ENCODE measurements at regions not wholly inside any gene's neighbourhood (a gene's known extent, or its start where the extent isn't known, plus 50 kb on each side); places are given as distances from the start of the nearest gene placed in this dataset.

GRCh38 chr5:82910491-82910890 is 166.7 kb downstream of the TMEM167A start:
- H3K4me2 ChIP-seq = no peak overlapping the region
- DNase-seq (ENCODE audit: low read depth in 1 of 2, low spot score in 1 of 2) = no peak
- no peaks in the 10 kb centered on the region for H3K4me1 ChIP-seq
- WGBS (ENCODE audit: missing lambda C conversion rate) = 21% methylated on average over 2 of the region's 2 CpGs
- H3K4me3 ChIP-seq = no peak overlapping the region
- ATAC-seq = no peak
- H3K9me3 ChIP-seq = peaks cover 5% of the 10 kb centered on the region; the same call in 1 of the 3 replicates
- POLR2A ChIA-PET = no interaction called here
- no peak for TF ChIP-seq EHF (CRISPR knock-in tag; IDR thresholded peaks at IDR 0.05)
- no peak for TF ChIP-seq RAD21 (conservative IDR thresholded peaks at IDR 0.05 in 1 of 2, IDR thresholded peaks at IDR 0.05 in 1 of 2)
- TF ChIP-seq EP300 (IDR thresholded peaks at IDR 0.05) = no peak
- TF ChIP-seq, protein P1, sequence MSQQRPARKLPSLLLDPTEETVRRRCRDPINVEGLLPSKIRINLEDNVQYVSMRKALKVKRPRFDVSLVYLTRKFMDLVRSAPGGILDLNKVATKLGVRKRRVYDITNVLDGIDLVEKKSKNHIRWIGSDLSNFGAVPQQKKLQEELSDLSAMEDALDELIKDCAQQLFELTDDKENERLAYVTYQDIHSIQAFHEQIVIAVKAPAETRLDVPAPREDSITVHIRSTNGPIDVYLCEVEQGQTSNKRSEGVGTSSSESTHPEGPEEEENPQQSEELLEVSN (IDR thresholded peaks at IDR 0.05; ENCODE audit: borderline replicate concordance, low read depth) = no peak
- no peak for TF ChIP-seq TP53 (CRISPR knock-in tag; IDR thresholded peaks at IDR 0.05)
- no peak for TF ChIP-seq RARB (CRISPR knock-in tag; IDR thresholded peaks at IDR 0.05)
- no peak for FAIRE-seq
- H3K27ac ChIP-seq = no peak overlapping the region
- CTCF ChIA-PET = no interaction called here

DNA sequence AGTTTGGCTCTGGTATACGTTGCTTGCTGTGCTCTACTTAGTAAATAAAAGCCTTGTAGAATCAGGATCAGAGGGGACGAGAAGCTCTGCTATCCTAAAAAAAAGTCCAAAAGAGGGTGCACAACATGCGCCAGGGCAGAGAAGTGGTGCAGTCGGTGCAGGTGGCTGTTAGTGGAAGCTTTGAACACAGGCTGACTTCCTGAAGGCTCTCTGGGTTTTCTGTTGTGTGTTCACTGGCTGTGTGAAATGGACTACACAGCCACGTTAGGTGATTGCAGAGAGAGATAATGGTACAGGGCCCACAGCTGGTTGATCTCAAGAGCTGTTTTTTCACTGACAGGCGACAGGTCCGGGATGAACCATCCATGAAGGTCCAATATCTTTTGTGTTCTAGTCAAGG is 167.4 kb downstream of the TMEM167A start:
- FAIRE-seq (no peak), DNase-seq (ENCODE audit: low read depth in 1 of 2, low spot score in 1 of 2) (no peak), ATAC-seq (no peak)
- CTCF ChIA-PET = interaction anchor here (0.6 kb wide), 1 partner anchor 1127 kb away, joined by 3 read pairs; no protein-coding TSS in a partner anchor
- Histone ChIP-seq H3K4me1 (no peaks in the 10 kb centered on the region), H3K4me3 (no peak overlapping the region), H3K27ac (no peak overlapping the region), H3K9me3 (no peaks in the 10 kb centered on the region), H3K4me2 (no peak overlapping the region)
- POLR2A ChIA-PET = no interaction called here
- TF ChIP-seq FOXS1 (CRISPR knock-in tag; IDR thresholded peaks at IDR 0.05) (no peak), FOSB (CRISPR knock-in tag; IDR thresholded peaks at IDR 0.05) (no peak), HOXB13 (CRISPR knock-in tag; IDR thresholded peaks at IDR 0.05; ENCODE audit: low read depth) (no peak), NFE2L2 (conservative IDR thresholded peaks at IDR 0.05; ENCODE audit: low read length) (no peak), RARB (CRISPR knock-in tag; IDR thresholded peaks at IDR 0.05) (no peak), BCL3 (IDR thresholded peaks at IDR 0.05) (no peak), EHF (CRISPR knock-in tag; IDR thresholded peaks at IDR 0.05) (no peak), HEYL (CRISPR knock-in tag; IDR thresholded peaks at IDR 0.05) (no peak), POLR2AphosphoS2 (conservative IDR thresholded peaks at IDR 0.05; ENCODE audit: low read length) (no peak), RFX5 (IDR thresholded peaks at IDR 0.05) (no peak), EHMT2 (IDR thresholded peaks at IDR 0.05; ENCODE audit: low read depth) (no peak), NPAS2 (CRISPR knock-in tag; IDR thresholded peaks at IDR 0.05; ENCODE audit: borderline replicate concordance) (no peak)
- TF ChIP-seq, protein P1 (IDR thresholded peaks at IDR 0.05; ENCODE audit: borderline replicate concordance, low read depth) = no peak
- TF ChIP-seq, protein P2, sequence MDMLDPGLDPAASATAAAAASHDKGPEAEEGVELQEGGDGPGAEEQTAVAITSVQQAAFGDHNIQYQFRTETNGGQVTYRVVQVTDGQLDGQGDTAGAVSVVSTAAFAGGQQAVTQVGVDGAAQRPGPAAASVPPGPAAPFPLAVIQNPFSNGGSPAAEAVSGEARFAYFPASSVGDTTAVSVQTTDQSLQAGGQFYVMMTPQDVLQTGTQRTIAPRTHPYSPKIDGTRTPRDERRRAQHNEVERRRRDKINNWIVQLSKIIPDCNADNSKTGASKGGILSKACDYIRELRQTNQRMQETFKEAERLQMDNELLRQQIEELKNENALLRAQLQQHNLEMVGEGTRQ (IDR thresholded peaks at IDR 0.05) = no peak
- 47% methylated on average over 7 of the region's 7 CpGs for WGBS (ENCODE audit: missing lambda C conversion rate)

DNA sequence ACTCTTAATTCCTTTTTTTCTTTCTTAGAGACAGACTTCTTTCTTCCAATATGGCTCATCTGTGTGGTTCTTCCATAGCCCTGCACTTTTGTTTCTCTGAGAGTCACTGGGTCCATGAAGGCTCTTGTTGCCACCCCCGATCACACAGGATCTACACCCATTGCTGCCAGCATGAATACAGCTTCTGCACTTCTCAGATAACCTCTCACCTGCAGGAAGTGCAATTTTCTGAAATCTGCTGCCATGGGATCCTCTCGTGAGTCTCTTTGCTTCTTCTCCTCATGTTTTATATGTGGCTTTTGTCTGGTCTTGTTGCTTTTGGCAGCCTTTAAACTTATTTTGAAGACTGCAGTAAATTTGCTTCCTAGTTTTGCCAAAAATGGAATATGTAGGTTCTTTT is 171.2 kb downstream of the TMEM167A start:
- TF ChIP-seq, protein P3, sequence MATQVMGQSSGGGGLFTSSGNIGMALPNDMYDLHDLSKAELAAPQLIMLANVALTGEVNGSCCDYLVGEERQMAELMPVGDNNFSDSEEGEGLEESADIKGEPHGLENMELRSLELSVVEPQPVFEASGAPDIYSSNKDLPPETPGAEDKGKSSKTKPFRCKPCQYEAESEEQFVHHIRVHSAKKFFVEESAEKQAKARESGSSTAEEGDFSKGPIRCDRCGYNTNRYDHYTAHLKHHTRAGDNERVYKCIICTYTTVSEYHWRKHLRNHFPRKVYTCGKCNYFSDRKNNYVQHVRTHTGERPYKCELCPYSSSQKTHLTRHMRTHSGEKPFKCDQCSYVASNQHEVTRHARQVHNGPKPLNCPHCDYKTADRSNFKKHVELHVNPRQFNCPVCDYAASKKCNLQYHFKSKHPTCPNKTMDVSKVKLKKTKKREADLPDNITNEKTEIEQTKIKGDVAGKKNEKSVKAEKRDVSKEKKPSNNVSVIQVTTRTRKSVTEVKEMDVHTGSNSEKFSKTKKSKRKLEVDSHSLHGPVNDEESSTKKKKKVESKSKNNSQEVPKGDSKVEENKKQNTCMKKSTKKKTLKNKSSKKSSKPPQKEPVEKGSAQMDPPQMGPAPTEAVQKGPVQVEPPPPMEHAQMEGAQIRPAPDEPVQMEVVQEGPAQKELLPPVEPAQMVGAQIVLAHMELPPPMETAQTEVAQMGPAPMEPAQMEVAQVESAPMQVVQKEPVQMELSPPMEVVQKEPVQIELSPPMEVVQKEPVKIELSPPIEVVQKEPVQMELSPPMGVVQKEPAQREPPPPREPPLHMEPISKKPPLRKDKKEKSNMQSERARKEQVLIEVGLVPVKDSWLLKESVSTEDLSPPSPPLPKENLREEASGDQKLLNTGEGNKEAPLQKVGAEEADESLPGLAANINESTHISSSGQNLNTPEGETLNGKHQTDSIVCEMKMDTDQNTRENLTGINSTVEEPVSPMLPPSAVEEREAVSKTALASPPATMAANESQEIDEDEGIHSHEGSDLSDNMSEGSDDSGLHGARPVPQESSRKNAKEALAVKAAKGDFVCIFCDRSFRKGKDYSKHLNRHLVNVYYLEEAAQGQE (IDR thresholded peaks at IDR 0.05) = no peak
- TF ChIP-seq NR3C1 (IDR thresholded peaks at IDR 0.05) (no peak), FOXS1 (CRISPR knock-in tag; IDR thresholded peaks at IDR 0.05) (no peak), TP53 (CRISPR knock-in tag; IDR thresholded peaks at IDR 0.05) (no peak), HOXB5 (CRISPR knock-in tag; IDR thresholded peaks at IDR 0.05) (no peak)
- TF ChIP-seq, protein P2 (IDR thresholded peaks at IDR 0.05) = no peak
- FAIRE-seq (no peak), ATAC-seq (no peak), DNase-seq (ENCODE audit: low read depth in 1 of 2, low spot score in 1 of 2) (no peak)
- WGBS (ENCODE audit: missing lambda C conversion rate) = 42% methylated on average over 2 of the region's 2 CpGs
- Histone ChIP-seq H3K27ac (no peak overlapping the region), H3K4me2 (no peak overlapping the region), H3K9me3 (peaks cover 11% of the 10 kb centered on the region; the same call in 2 of the 3 replicates), H3K4me1 (no peaks in the 10 kb centered on the region), H3K4me3 (no peak overlapping the region)
- CTCF ChIA-PET = no interaction called here
- POLR2A ChIA-PET = no interaction called here
